Neural progenitor cell (in vitro differentiated cells): ENCODE measurements at regions not wholly inside any gene's neighbourhood (a gene's known extent, or its start where the extent isn't known, plus 50 kb on each side); places are given as distances from the start of the nearest gene placed in this dataset.

Experiments used
- DNase-seq: peaks from one replicate; pipeline ENCODE4 v3.0.0-alpha.2; 2016; ENCODE audit warnings: low spot score
- H2AFZ ChIP-seq: fragments of 200-600 bp; sonication (generic); replicated peaks from 2 replicates; pipeline ENCODE4 v1.6.1; 2016; ENCODE audit warnings: antibody characterized with exemption
- H3F3A ChIP-seq: fragments of 200-600 bp; sonication (generic); 2 replicates; pipeline ENCODE4 v1.6.1; 2016; ENCODE audit warnings: antibody characterized with exemption, low read depth
- H3K27ac ChIP-seq: fragments of 200-600 bp; sonication (generic); 2 replicates; pipeline ENCODE4 v1.5.1; 2016; ENCODE audit warnings: mild to moderate bottlenecking
- H3K27me3 ChIP-seq: fragments of 200-600 bp; sonication (generic); 2 replicates; pipeline ENCODE4 v1.6.1; 2016; ENCODE audit warnings: mild to moderate bottlenecking, moderate library complexity
- H3K36me3 ChIP-seq: fragments of 200-600 bp; sonication (generic); 2 replicates; pipeline ENCODE4 v1.5.1; 2016
- H3K4me1 ChIP-seq: fragments of 200-600 bp; sonication (generic); 2 replicates; pipeline ENCODE4 v1.6.1; 2016; ENCODE audit warnings: mixed run types
- H3K4me2 ChIP-seq: fragments of 200-600 bp; sonication (generic); 2 replicates; pipeline ENCODE4 v1.6.1; 2016
- H3K4me3 ChIP-seq: fragments of 200-600 bp; sonication (generic); 2 replicates; pipeline ENCODE4 v1.5.1; 2016
- H3K79me2 ChIP-seq: fragments of 200-600 bp; sonication (generic); 2 replicates; pipeline ENCODE4 v1.6.1; 2016; ENCODE audit warnings: low read depth
- H3K9ac ChIP-seq: fragments of 200-600 bp; sonication (generic); 2 replicates; pipeline ENCODE4 v1.6.1; 2016
- H3K9me3 ChIP-seq: fragments of 200-600 bp; sonication (generic); 2 replicates; pipeline ENCODE4 v1.5.1; 2016; ENCODE audit warnings: low read depth
- H4K20me1 ChIP-seq: fragments of 200-600 bp; sonication (generic); 2 replicates; pipeline ENCODE4 v1.6.1; 2016; ENCODE audit warnings: low read depth
- H3K27ac Mint-ChIP-seq: 3 replicates; pipeline ENCODE4 v1.8.0; 2021; ENCODE audit warnings: mixed read lengths
- H3K27me3 Mint-ChIP-seq: 2 replicates; pipeline ENCODE4 v1.8.0; 2022; ENCODE audit warnings: low read depth, mild to moderate bottlenecking, inconsistent platforms, moderate library complexity, mixed read lengths; ENCODE audit not compliant: insufficient read depth
- H3K36me3 Mint-ChIP-seq: 3 replicates; pipeline ENCODE4 v1.8.0; 2021; ENCODE audit warnings: mixed read lengths
- H3K4me1 Mint-ChIP-seq: 3 replicates; pipeline ENCODE4 v1.8.0; 2021; ENCODE audit warnings: mixed read lengths
- H3K4me3 Mint-ChIP-seq: 3 replicates; pipeline ENCODE4 v1.8.0; 2021; ENCODE audit warnings: mild to moderate bottlenecking, moderate library complexity, mixed read lengths
- H3K9me3 Mint-ChIP-seq: 3 replicates; pipeline ENCODE4 v1.8.0; 2020; ENCODE audit warnings: mixed read lengths
- CTCF ChIP-seq: fragments of 200-600 bp; sonication (generic); IDR thresholded peaks from 2 replicates; pipeline ENCODE4 v1.5.1; 2017; ENCODE audit warnings: antibody characterized with exemption, mild to moderate bottlenecking
- EZH2 ChIP-seq: fragments of 200-600 bp; sonication (generic); IDR thresholded peaks from 2 replicates; pipeline ENCODE4 v1.6.1; 2017; ENCODE audit warnings: antibody characterized with exemption, mild to moderate bottlenecking, moderate library complexity
- EZH2phosphoT487 ChIP-seq: fragments of 200-600 bp; sonication (generic); IDR thresholded peaks from 2 replicates; pipeline ENCODE4 v1.6.1; 2017; ENCODE audit warnings: antibody characterized with exemption

DNA sequence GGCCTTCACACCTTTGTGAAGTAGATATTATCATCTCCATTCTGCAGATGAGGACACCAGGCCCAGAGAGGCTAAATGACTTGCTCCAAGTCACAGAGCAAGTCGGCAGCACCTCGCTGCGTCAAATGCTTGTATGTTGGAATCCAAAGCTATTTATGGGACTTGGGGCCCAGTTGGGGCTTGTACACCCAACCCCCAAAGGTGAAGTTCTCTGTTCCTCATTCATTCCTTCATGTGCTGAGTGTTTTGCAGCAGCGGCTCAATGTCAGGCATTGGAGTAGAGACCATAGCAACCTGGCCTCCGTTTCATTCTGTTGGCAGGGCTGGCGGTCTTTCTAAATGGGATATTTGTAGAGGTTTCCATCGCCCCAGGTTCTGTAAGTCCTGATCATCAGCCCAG is 113.4 kb upstream of the SLC25A33 start:
- peaks cover 7% of the 10 kb centered on the region for H3K27me3 Mint-ChIP-seq
- no peaks in the 10 kb centered on the region for H3K79me2 ChIP-seq
- no peaks in the 10 kb centered on the region for H3K27me3 ChIP-seq
- H3K9me3 ChIP-seq = no peaks in the 10 kb centered on the region
- H3K4me1 Mint-ChIP-seq = peaks cover 25% of the 10 kb centered on the region
- no peak overlapping the region for H3K4me2 ChIP-seq
- no peak overlapping the region for H3K27ac ChIP-seq
- TF ChIP-seq EZH2 (no peak), CTCF (no peak), EZH2phosphoT487 (no peak)
- H3K4me3 Mint-ChIP-seq = no peak overlapping the region
- no peak overlapping the region for H3K27ac Mint-ChIP-seq
- peaks cover 4% of the 10 kb centered on the region for H3K4me1 ChIP-seq
- H2AFZ ChIP-seq = no peak overlapping the region
- H3K9ac ChIP-seq = no peak overlapping the region
- peaks cover 2% of the 10 kb centered on the region for H3K9me3 Mint-ChIP-seq
- DNase-seq = no peak
- no peaks in the 10 kb centered on the region for H4K20me1 ChIP-seq
- no peaks in the 10 kb centered on the region for H3K36me3 Mint-ChIP-seq
- H3K36me3 ChIP-seq = no peaks in the 10 kb centered on the region
- H3F3A ChIP-seq = peaks cover 13% of the 10 kb centered on the region
- H3K4me3 ChIP-seq = no peak overlapping the region

DNA sequence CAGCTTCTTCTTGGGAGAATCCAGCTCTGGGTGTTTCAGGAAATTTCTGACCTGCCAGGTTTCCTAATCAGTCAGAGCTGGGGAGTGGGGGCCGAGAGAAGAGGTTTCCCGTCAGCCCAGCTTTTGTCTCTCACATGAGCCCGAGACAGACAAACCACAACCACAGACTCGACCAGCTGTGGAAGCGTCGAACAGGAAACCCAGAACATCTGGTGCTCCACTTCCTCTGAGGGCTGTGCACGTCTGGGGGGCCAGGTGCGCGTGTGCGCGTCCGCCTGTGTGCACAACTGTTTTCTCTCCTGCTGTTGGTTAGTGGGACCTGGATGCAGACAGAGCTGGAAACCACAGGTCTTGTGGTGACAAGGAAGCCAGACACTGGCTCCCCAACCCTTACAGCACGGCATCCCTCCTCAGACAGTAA is 113.0 kb upstream of the SLC25A33 start:
- H3F3A ChIP-seq = peaks cover 13% of the 10 kb centered on the region
- TF ChIP-seq CTCF = no peak
- no peak for TF ChIP-seq EZH2
- TF ChIP-seq EZH2phosphoT487 = no peak
- no peak overlapping the region for H3K9ac ChIP-seq
- peaks cover 7% of the 10 kb centered on the region for H3K27me3 Mint-ChIP-seq
- H3K36me3 Mint-ChIP-seq = no peaks in the 10 kb centered on the region
- no peak overlapping the region for H3K27ac Mint-ChIP-seq
- H3K4me3 Mint-ChIP-seq = no peak overlapping the region
- no peaks in the 10 kb centered on the region for H4K20me1 ChIP-seq
- H2AFZ ChIP-seq = no peak overlapping the region
- no peaks in the 10 kb centered on the region for H3K79me2 ChIP-seq
- H3K4me3 ChIP-seq = no peak overlapping the region
- peaks cover 4% of the 10 kb centered on the region for H3K4me1 ChIP-seq
- no peak for DNase-seq
- H3K27ac ChIP-seq = no peak overlapping the region
- no peaks in the 10 kb centered on the region for H3K9me3 ChIP-seq
- H3K36me3 ChIP-seq = no peaks in the 10 kb centered on the region
- H3K27me3 ChIP-seq = no peaks in the 10 kb centered on the region
- H3K4me2 ChIP-seq = no peak overlapping the region
- peaks cover 25% of the 10 kb centered on the region for H3K4me1 Mint-ChIP-seq
- peaks cover 2% of the 10 kb centered on the region for H3K9me3 Mint-ChIP-seq

DNA sequence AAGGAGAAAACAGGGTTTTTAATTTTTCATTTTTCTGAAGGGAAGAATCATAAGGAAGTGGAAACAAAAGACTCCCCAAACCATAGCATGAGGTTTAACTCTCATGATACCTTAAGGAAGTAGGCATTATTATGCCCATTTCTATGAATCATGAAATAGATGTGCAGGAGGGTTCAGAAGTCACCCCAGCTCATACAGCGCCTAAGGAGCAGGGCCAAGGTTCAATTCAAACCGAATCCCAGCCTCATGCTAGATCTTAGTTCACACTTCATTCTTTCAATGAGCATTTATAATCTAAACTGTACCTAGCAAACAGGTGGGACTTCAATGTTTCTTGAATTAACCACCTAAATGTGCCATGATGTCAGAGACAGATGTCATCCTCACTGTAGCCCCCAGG is 111.9 kb upstream of the SLC25A33 start:
- no peak overlapping the region for H3K27ac Mint-ChIP-seq
- no peaks in the 10 kb centered on the region for H3K9me3 ChIP-seq
- H3K4me1 Mint-ChIP-seq = peaks cover 25% of the 10 kb centered on the region
- H3K36me3 ChIP-seq = no peaks in the 10 kb centered on the region
- H3K4me2 ChIP-seq = no peak overlapping the region
- peaks cover 7% of the 10 kb centered on the region for H3K27me3 Mint-ChIP-seq
- no peaks in the 10 kb centered on the region for H3K79me2 ChIP-seq
- peaks cover 4% of the 10 kb centered on the region for H3K4me1 ChIP-seq
- H3K27ac ChIP-seq = no peak overlapping the region
- H3K4me3 Mint-ChIP-seq = no peak overlapping the region
- no peak for DNase-seq
- no peak overlapping the region for H2AFZ ChIP-seq
- H3K9me3 Mint-ChIP-seq = peaks cover 2% of the 10 kb centered on the region
- H3K4me3 ChIP-seq = no peak overlapping the region
- no peak overlapping the region for H3K9ac ChIP-seq
- H3F3A ChIP-seq = peaks cover 13% of the 10 kb centered on the region
- no peaks in the 10 kb centered on the region for H3K27me3 ChIP-seq
- TF ChIP-seq EZH2 (no peak), CTCF (no peak), EZH2phosphoT487 (no peak)
- no peaks in the 10 kb centered on the region for H4K20me1 ChIP-seq
- H3K36me3 Mint-ChIP-seq = no peaks in the 10 kb centered on the region
